GM12874 (cell line): ENCODE measurements at regions not wholly inside any gene's neighbourhood (a gene's known extent, or its start where the extent isn't known, plus 50 kb on each side); places are given as distances from the start of the nearest gene placed in this dataset.
A peak's percentile ranks its signal among the peaks of the same experiment; 100 is the strongest.

Experiments
- TF ChIP-seq, protein P1 (sequence below): IDR thresholded peaks from 2 replicates; pipeline ENCODE4 v1.5.1; 2011; ENCODE audit warnings: low read depth, mild to moderate bottlenecking, control low read depth, low read length, moderate library complexity; ENCODE audit not compliant: insufficient read depth

- TF ChIP-seq, protein P1, sequence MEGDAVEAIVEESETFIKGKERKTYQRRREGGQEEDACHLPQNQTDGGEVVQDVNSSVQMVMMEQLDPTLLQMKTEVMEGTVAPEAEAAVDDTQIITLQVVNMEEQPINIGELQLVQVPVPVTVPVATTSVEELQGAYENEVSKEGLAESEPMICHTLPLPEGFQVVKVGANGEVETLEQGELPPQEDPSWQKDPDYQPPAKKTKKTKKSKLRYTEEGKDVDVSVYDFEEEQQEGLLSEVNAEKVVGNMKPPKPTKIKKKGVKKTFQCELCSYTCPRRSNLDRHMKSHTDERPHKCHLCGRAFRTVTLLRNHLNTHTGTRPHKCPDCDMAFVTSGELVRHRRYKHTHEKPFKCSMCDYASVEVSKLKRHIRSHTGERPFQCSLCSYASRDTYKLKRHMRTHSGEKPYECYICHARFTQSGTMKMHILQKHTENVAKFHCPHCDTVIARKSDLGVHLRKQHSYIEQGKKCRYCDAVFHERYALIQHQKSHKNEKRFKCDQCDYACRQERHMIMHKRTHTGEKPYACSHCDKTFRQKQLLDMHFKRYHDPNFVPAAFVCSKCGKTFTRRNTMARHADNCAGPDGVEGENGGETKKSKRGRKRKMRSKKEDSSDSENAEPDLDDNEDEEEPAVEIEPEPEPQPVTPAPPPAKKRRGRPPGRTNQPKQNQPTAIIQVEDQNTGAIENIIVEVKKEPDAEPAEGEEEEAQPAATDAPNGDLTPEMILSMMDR = no peak
These were observed 101.9 kb downstream of the DIRAS2 start for GRCh38 chr9:90540734-90541133.

GRCh38 chr9:90544488-90544887, 98.1 kb downstream of the DIRAS2 start:
- TF ChIP-seq, protein P1 = no peak

DNA sequence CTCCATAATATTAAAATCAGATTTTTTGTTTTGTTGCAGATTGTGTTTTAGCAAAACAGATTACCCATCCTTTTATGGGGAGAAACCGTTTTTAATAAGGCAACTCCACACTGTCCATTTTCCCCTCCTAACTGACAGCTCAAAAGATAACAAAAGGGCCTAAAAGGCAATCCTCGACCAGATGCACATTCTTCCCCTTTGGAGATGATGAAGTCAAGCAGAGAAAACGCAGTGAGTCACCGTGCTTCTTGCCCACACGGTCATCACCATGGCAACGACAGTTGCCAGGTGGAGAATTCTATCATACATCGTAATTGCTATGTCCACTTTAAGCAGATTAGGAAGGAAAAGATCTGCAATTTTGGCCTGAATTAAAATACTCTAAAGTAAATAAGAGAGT, 96.4 kb downstream of the DIRAS2 start:
- TF ChIP-seq, protein P1 = no peak

GRCh38 chr9:90547896-90548295, 94.7 kb downstream of the DIRAS2 start:
- TF ChIP-seq, protein P1 = 0 out of 2 replicates have a peak, but pooled peaks have one; percentile 5

DNA sequence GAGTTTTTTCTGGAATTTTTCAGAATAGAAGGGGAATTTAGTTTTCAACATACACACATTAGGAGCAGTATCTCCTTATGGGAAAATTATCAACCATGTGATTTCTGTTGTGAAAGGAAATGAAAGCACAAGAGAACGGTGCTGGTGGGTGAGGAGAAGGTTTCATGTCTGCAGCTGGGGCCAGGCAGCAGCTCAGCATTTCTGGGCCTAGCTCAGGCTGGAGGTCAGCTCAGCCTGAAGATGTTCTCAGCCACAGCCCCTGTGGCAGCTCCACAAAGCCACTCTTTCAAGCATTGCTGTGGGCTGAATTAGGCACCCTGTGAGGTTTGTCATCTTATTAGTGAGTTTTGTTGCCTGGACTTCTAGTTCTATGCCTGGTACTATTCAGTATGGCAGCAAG, 90.3 kb downstream of the DIRAS2 start:
- TF ChIP-seq, protein P1 = no peak

DNA sequence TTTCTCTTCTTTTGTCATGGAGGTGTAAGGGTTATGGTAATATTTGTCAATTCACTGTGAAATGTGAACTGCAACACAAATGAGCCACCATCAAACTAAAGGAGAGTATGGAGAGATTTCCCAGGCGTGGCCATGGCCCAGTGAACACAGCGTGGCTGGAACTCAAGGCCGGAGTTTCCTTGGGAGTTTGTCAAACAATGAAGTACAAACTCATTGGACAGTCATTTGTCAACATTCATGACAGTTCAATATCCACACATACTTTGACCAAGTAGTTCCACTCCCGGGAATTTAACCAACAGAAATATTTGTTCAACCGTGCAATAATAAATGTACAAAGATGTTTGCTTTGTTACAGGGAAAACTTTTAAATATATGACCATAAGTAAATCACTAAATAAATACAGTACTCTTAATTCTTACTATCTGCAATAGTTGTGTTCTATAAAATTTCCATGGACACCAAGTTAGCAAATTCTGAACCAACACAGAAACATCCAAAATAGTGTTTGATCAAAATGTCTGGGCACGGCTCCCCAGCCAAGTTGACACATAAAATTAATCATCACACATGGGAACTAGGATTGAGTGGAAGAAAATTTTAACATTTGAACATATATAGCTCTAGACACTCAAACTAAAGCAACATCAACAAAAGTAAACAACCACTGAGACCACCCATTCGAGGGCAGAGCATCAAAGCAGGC, 87.1 kb downstream of the DIRAS2 start:
- TF ChIP-seq, protein P1 = no peak

GRCh38 chr9:90556897-90557675, 85.5 kb downstream of the DIRAS2 start:
- TF ChIP-seq, protein P1 = no peak
